Loucy (cell line): ENCODE measurements at regions not wholly inside any gene's neighbourhood (a gene's known extent, or its start where the extent isn't known, plus 50 kb on each side); places are given as distances from the start of the nearest gene placed in this dataset.
"Not testable (repeated sequence)": the region's sequence is repeated elsewhere in the genome, so short reads cannot be mapped to it uniquely, and the experiment has no call there.

Source experiments
- EZH2phosphoT487 ChIP-seq: fragments of 200-600 bp; IDR thresholded peaks from 2 replicates; pipeline ENCODE4 v1.6.1; 2018; ENCODE audit warnings: antibody characterized with exemption, mild to moderate bottlenecking, moderate library complexity, borderline replicate concordance
- TF ChIP-seq, protein P1 (sequence below): fragments of 200-600 bp; sonication (generic); conservative IDR thresholded peaks from 2 replicates; pipeline ENCODE4 v1.5.1; 2014; ENCODE audit warnings: mild to moderate bottlenecking, antibody characterized with exemption, low read length

DNA sequence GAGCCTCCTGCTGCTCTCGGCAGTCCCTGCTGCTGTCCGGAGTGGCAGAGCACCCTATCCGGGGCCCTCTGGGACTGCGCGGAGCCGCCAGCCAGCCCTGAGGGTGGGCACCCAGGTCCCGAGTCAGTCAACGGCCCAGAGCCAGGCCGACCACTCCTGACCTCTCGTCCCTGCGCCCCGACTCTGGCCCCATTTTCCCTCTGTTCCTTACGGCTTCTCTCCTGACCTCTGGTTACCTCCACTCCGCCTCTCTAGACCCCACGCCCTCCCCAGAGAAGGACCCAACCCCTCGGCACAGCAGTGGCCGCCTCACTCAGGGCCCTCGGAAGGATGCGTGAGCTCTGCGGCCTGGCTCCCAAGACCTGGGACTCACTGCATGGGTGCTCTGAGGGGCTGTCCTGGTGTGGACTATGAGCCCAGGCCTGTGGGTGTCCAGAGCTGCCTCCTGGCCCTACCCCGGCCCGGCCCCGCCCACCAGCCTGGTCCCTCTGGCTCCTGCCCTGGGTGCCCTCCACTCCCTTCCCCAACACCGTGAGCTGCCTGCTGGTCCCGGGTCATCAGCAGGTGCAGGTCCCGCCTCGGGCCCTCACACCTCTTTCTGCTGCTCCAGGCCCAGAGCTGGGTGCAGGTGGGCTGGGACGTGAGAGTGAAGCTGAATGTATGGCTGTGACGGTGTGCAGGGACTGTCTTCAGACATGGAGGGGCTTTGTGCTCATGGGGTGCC lies 71.8 kb downstream of the TMEM121 start:
- TF ChIP-seq EZH2phosphoT487: not testable (repeated sequence)
- TF ChIP-seq, protein P1, sequence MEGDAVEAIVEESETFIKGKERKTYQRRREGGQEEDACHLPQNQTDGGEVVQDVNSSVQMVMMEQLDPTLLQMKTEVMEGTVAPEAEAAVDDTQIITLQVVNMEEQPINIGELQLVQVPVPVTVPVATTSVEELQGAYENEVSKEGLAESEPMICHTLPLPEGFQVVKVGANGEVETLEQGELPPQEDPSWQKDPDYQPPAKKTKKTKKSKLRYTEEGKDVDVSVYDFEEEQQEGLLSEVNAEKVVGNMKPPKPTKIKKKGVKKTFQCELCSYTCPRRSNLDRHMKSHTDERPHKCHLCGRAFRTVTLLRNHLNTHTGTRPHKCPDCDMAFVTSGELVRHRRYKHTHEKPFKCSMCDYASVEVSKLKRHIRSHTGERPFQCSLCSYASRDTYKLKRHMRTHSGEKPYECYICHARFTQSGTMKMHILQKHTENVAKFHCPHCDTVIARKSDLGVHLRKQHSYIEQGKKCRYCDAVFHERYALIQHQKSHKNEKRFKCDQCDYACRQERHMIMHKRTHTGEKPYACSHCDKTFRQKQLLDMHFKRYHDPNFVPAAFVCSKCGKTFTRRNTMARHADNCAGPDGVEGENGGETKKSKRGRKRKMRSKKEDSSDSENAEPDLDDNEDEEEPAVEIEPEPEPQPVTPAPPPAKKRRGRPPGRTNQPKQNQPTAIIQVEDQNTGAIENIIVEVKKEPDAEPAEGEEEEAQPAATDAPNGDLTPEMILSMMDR: not testable (repeated sequence)
